ENCODE measurements at regions not wholly inside any gene's neighbourhood (a gene's known extent, or its start where the extent isn't known, plus 50 kb on each side); places are given as distances from the start of the nearest gene placed in this dataset.

DNA sequence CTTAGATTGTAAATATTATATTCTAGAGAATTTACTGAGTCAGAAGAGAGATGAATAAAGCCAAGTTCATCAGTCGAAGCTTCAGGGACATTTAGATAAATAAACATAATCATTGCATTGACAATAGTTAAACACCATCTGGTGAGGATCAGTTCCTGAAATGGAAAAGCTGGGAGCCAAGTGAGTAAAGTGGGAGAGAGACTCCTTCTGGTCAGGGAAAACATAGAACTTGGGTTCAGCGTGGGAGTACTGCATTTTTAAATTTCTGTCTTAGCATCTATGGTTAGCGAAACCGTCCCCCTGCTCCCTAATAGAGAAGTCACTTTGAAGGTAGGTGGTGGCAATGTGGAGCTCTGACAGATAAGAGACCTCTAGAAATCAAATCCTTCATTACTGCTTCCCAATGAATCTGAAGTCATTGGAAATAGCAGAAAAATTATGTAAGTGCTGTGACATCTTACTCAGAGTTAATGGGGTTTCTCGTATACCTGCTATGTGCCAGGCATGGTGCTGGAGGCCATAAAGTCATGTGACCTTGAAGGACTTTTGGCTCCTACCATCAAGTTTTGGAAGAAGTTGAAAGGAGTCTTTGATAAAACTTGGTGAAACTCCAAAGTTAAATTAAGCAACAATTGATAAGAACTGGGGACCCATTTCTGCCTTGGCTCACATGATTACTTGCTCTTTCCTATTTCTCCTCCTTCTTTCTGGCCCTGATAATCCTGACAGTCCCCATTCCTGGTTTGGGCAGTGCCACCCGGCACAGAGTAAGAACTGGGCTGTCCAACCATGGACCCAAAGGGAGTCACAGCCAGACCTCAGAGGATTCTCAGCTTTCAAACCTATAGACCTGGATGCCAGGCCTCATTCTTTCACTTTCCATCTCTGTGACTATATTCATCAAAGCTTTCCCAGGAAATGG is 211.2 kb downstream of the C7orf25 start:
- ChIA-PET CTCF (interaction anchor here (0.6 kb wide), 1 partner anchor 753 kb away, joined by 3 read pairs; no protein-coding TSS in a partner anchor), POLR2A (no interaction called here)
- TF ChIP-seq CTBP1 (IDR thresholded peaks at IDR 0.05; ENCODE audit: borderline replicate concordance) = no peak
- TF ChIP-seq, protein P1, sequence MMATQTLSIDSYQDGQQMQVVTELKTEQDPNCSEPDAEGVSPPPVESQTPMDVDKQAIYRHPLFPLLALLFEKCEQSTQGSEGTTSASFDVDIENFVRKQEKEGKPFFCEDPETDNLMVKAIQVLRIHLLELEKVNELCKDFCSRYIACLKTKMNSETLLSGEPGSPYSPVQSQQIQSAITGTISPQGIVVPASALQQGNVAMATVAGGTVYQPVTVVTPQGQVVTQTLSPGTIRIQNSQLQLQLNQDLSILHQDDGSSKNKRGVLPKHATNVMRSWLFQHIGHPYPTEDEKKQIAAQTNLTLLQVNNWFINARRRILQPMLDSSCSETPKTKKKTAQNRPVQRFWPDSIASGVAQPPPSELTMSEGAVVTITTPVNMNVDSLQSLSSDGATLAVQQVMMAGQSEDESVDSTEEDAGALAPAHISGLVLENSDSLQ (IDR thresholded peaks at IDR 0.05) = no peak
- no peak for DNase-seq (ENCODE audit: extremely low spot score)

DNA sequence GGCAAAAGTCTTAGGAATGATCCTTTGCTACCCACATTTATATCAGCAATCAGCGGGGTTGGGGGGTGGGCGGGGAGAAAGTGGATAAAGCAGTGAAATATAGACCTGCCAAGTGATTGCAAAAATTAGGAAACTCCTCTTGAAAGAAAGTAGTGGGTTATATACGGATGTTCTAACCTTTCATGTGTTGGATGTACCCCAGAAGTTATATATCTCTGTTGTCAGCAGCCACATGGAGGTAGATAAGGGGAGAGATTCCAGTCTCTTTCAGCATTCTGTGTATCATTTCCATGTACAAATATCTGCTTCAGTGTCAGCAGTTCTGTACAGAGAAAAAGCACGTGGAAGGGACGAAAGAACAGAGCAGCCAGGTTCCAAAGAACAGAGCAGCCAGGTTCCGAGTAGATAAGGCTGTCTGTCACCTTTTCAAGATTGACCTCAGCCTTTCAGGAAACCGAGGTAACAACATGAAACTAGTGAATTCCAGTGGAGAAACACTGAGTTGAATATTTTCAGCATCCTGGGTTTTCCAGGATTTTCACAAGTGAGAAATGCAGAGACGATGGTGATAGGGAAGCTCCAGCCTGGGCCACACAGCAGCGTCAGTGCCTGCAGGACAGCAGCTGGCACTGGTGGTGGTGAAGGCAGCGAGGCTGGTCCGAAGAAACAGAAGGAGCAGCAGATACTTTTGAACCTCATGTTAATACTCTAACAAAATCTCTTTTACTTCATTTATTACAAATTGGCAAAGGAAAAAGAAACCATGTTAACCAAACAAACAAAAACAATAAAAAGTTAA is 212.3 kb downstream of the C7orf25 start:
- POLR2A ChIA-PET = no interaction called here
- DNase-seq (ENCODE audit: extremely low spot score) = no peak
- TF ChIP-seq ARNT (IDR thresholded peaks at IDR 0.05) = no peak
- TF ChIP-seq LEF1 (IDR thresholded peaks at IDR 0.05; ENCODE audit: borderline replicate concordance) = no peak
- TF ChIP-seq ELF4 (IDR thresholded peaks at IDR 0.05) = no peak
- no peak for TF ChIP-seq ZNF384 (IDR thresholded peaks at IDR 0.05)
- no peak for TF ChIP-seq BHLHE40 (IDR thresholded peaks at IDR 0.05; ENCODE audit: borderline replicate concordance)
- no peak for TF ChIP-seq SUZ12 (IDR thresholded peaks at IDR 0.05)
- TF ChIP-seq FOXK2 (IDR thresholded peaks at IDR 0.05) = no peak
- no peak for TF ChIP-seq FOXM1 (IDR thresholded peaks at IDR 0.05; ENCODE audit: borderline replicate concordance)
- no peak for TF ChIP-seq FOXA1 (IDR thresholded peaks at IDR 0.05)
- TF ChIP-seq HDGF (IDR thresholded peaks at IDR 0.05; ENCODE audit: borderline replicate concordance) = no peak
- TF ChIP-seq CTBP1 (IDR thresholded peaks at IDR 0.05; ENCODE audit: borderline replicate concordance) = no peak
- TF ChIP-seq, protein P1 (IDR thresholded peaks at IDR 0.05) = no peak
- no peak for TF ChIP-seq TARDBP (IDR thresholded peaks at IDR 0.05)
- TF ChIP-seq SP1 (IDR thresholded peaks at IDR 0.05) = no peak
- TF ChIP-seq NFRKB (IDR thresholded peaks at IDR 0.05) = no peak
- no peak for TF ChIP-seq L3MBTL2 (conservative IDR thresholded peaks at IDR 0.05)
- CTCF ChIA-PET = interaction anchor here (0.6 kb wide), 1 partner anchor 752 kb away, joined by 3 read pairs; no protein-coding TSS in a partner anchor

DNA sequence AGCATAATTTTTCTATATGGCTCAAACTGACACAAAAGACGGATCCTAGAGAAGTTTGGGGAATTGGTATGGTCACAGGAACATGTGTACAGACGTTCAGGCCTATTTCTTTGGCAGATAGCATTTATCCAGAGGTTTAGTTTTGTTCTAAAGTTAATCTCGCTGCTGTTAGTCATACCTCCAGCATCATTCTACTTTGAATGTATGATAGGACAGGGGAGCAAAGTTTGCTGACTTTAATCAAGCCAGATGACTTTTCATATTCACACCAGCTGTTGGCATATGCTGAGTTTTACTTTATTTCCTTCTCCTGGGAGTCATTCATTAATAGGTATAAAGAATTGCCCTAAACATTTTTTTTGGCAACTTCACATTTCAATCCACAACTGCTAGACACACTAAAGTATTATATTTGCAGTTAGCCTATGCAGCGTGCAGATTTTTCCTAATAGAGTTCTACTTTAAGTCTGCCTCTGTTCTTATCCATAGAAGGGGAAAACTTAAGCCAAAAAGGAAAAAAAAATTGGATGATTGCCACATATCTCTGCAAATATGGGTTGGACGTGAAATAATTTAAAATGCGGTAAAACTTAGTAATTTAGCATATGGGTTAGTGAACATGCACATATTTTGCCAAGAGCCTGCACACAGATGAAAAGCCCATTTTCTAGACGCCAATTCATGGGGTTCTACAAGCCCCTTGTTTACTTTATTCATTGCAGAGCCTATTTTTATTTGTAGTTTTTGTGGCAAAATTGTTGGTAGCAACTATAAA is 213.1 kb downstream of the C7orf25 start:
- POLR2A ChIA-PET = no interaction called here
- CTCF ChIA-PET = no interaction called here
- TF ChIP-seq, protein P1 (IDR thresholded peaks at IDR 0.05) = no peak
- TF ChIP-seq TARDBP (IDR thresholded peaks at IDR 0.05) (no peak), FOXK2 (IDR thresholded peaks at IDR 0.05) (no peak), ZNF384 (IDR thresholded peaks at IDR 0.05) (no peak), LEF1 (IDR thresholded peaks at IDR 0.05; ENCODE audit: borderline replicate concordance) (no peak), ARNT (IDR thresholded peaks at IDR 0.05) (no peak), SUZ12 (IDR thresholded peaks at IDR 0.05) (no peak), L3MBTL2 (conservative IDR thresholded peaks at IDR 0.05) (no peak), CTBP1 (IDR thresholded peaks at IDR 0.05; ENCODE audit: borderline replicate concordance) (no peak), NFRKB (IDR thresholded peaks at IDR 0.05) (no peak), BHLHE40 (IDR thresholded peaks at IDR 0.05; ENCODE audit: borderline replicate concordance) (no peak), ELF4 (IDR thresholded peaks at IDR 0.05) (no peak), SP1 (IDR thresholded peaks at IDR 0.05) (no peak), FOXA1 (IDR thresholded peaks at IDR 0.05) (no peak), HDGF (IDR thresholded peaks at IDR 0.05; ENCODE audit: borderline replicate concordance) (no peak)
- DNase-seq (ENCODE audit: extremely low spot score) = no peak

DNA sequence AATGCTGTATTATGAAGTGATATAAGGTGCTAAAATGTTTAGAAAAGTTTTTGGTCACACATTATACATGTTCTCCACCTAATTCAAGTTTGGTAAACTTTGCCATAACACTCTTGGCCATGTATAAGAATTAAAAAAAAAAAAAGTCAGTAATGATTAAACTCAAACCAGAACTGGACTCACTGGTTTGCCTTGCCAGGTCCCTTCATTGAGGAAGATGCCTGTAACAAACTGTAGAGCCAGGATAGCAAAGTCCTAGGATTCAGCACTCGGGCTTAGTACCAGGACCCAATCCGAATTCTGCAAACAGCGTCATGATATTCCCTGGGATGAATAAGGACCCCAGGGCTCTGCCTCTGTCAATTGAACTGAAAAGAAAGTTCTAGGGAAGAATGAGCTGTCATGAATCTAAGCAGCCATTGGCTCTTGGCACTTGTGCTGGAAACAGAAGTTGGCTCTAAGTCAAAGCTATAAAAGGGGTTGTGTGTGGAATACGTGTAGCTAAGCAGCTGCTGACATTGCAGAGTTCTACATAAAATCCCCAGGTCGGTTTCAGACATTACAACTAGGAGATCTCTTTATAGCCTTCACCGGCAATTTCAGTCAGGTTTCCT is 216.9 kb downstream of the C7orf25 start:
- ChIA-PET CTCF (no interaction called here), POLR2A (no interaction called here)
- TF ChIP-seq L3MBTL2 (conservative IDR thresholded peaks at IDR 0.05) (no peak), FOXM1 (IDR thresholded peaks at IDR 0.05; ENCODE audit: borderline replicate concordance) (no peak), ELF4 (IDR thresholded peaks at IDR 0.05) (no peak), FOXA1 (IDR thresholded peaks at IDR 0.05) (no peak), FOXK2 (IDR thresholded peaks at IDR 0.05) (no peak)
- DNase-seq (ENCODE audit: extremely low spot score) = no peak

DNA sequence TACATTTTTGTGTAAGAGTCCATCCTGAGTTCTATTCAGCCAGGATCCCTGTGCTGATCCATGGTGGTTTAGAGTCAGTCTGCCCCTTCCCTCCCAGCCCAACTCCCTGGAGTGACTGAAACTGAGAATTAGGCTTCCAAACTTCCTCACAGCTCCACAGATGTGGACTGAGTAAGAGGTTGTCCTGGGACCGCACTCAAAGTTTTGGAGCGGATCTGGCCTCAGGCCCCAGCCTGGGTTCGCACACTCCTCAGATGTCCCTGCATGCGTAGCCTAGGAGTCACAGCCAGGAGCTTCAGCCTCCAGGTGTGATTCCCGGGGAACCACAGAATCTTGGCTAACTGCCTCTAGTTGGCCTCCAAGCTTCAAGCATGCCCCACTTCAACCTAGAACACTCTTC is 218.1 kb downstream of the C7orf25 start:
- CTCF ChIA-PET = interaction anchor here (0.7 kb wide), 2 partner anchors 560 to 736 kb away, joined by 3 read pairs; no protein-coding TSS in a partner anchor
- DNase-seq (ENCODE audit: extremely low spot score) = no peak
- TF ChIP-seq SUZ12 (IDR thresholded peaks at IDR 0.05) = no peak
- no peak for TF ChIP-seq L3MBTL2 (conservative IDR thresholded peaks at IDR 0.05)
- TF ChIP-seq ZNF384 (IDR thresholded peaks at IDR 0.05) = no peak
- TF ChIP-seq FOXK2 (IDR thresholded peaks at IDR 0.05) = no peak
- no peak for TF ChIP-seq ELF4 (IDR thresholded peaks at IDR 0.05)
- TF ChIP-seq ARNT (IDR thresholded peaks at IDR 0.05) = no peak
- TF ChIP-seq, protein P1 (IDR thresholded peaks at IDR 0.05) = no peak
- no peak for TF ChIP-seq NFRKB (IDR thresholded peaks at IDR 0.05)
- no peak for TF ChIP-seq SP1 (IDR thresholded peaks at IDR 0.05)
- no peak for TF ChIP-seq HDGF (IDR thresholded peaks at IDR 0.05; ENCODE audit: borderline replicate concordance)
- TF ChIP-seq FOXA1 (IDR thresholded peaks at IDR 0.05) = no peak
- TF ChIP-seq FOXM1 (IDR thresholded peaks at IDR 0.05; ENCODE audit: borderline replicate concordance) = no peak
- no peak for TF ChIP-seq CTBP1 (IDR thresholded peaks at IDR 0.05; ENCODE audit: borderline replicate concordance)
- TF ChIP-seq BHLHE40 (IDR thresholded peaks at IDR 0.05; ENCODE audit: borderline replicate concordance) = no peak
- POLR2A ChIA-PET = no interaction called here

Measured in HEK293T (cell line).